Right renal cortex interstitium (tissue), 3 donors: ENCODE measurements at regions not wholly inside any gene's neighbourhood (a gene's known extent, or its start where the extent isn't known, plus 50 kb on each side); places are given as distances from the start of the nearest gene placed in this dataset.

Experiments used
- DNase-seq, 3 donors: peaks; one replicate each; pipeline ENCODE4 v3.0.0-alpha.2; 2013; ENCODE audit warnings: low read depth in 3 of 3, low spot score in 2 of 3

- DNase-seq, result no peak
Observed at GRCh38 chr14:71273366-71273765, 366.1 kb downstream of the PCNX1 start.

GRCh38 chr14:71284048-71284447 lies 376.8 kb downstream of the PCNX1 start:
- DNase-seq, result no peak

GRCh38 chr14:71286126-71286525 lies 378.9 kb downstream of the PCNX1 start:
- DNase-seq, result no peak

- DNase-seq, result no peak
Observed at GRCh38 chr14:71287567-71287966, 380.3 kb downstream of the PCNX1 start.

- no peak for DNase-seq
Observed at GRCh38 chr14:71289536-71289935, 382.3 kb downstream of the PCNX1 start.

- DNase-seq, result no peak
Observed at GRCh38 chr14:71290301-71290700, 383.0 kb downstream of the PCNX1 start.

GRCh38 chr14:71290960-71291466 lies 383.8 kb downstream of the PCNX1 start:
- no peak for DNase-seq

GRCh38 chr14:71296184-71296583 lies 388.9 kb downstream of the PCNX1 start:
- DNase-seq, result no peak

- no peak for DNase-seq
Observed at GRCh38 chr14:71300566-71301330, 393.5 kb downstream of the PCNX1 start.

GRCh38 chr14:71301611-71302010 lies 394.4 kb downstream of the PCNX1 start:
- DNase-seq, result no peak

GRCh38 chr14:71304690-71305089 lies 397.4 kb downstream of the PCNX1 start:
- no peak for DNase-seq

GRCh38 chr14:71308671-71309070 lies 401.4 kb downstream of the PCNX1 start:
- no peak for DNase-seq

GRCh38 chr14:71309756-71310155 lies 402.5 kb downstream of the PCNX1 start:
- no peak for DNase-seq

GRCh38 chr14:71311061-71311460 lies 403.8 kb downstream of the PCNX1 start:
- DNase-seq, result no peak

- no peak for DNase-seq
Observed at GRCh38 chr14:71314717-71315116, 407.5 kb downstream of the PCNX1 start.

- DNase-seq, result no peak
Observed at GRCh38 chr14:71317385-71318096, 410.3 kb downstream of the PCNX1 start.

- DNase-seq, result no peak
Observed at GRCh38 chr14:71318097-71318459, 410.8 kb downstream of the PCNX1 start.

- DNase-seq, result no peak
Observed at GRCh38 chr14:71319666-71320065, 412.4 kb downstream of the PCNX1 start.

GRCh38 chr14:71320107-71320733 lies 413.0 kb downstream of the PCNX1 start, which contains the start of gene SIPA1L1:
SIPA1L1 (plus strand) TSS chr14:71320476.
- DNase-seq, result peak; percentile 94 to 97 (median 96)

- peak in 1 of 3 donors; percentile 29 for DNase-seq
Observed at GRCh38 chr14:71320734-71321573, 413.7 kb downstream of the PCNX1 start.
